ENCODE measurements at regions not wholly inside any gene's neighbourhood (a gene's known extent, or its start where the extent isn't known, plus 50 kb on each side); places are given as distances from the start of the nearest gene placed in this dataset.

- TF ChIP-seq L3MBTL2 (conservative IDR thresholded peaks at IDR 0.05): no peak
- TF ChIP-seq, protein P1, sequence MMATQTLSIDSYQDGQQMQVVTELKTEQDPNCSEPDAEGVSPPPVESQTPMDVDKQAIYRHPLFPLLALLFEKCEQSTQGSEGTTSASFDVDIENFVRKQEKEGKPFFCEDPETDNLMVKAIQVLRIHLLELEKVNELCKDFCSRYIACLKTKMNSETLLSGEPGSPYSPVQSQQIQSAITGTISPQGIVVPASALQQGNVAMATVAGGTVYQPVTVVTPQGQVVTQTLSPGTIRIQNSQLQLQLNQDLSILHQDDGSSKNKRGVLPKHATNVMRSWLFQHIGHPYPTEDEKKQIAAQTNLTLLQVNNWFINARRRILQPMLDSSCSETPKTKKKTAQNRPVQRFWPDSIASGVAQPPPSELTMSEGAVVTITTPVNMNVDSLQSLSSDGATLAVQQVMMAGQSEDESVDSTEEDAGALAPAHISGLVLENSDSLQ (IDR thresholded peaks at IDR 0.05): no peak
- no peak for TF ChIP-seq SUZ12 (IDR thresholded peaks at IDR 0.05)
- TF ChIP-seq FOXK2 (IDR thresholded peaks at IDR 0.05): no peak
- no peak for TF ChIP-seq ELF4 (IDR thresholded peaks at IDR 0.05)
- TF ChIP-seq ZNF384 (IDR thresholded peaks at IDR 0.05): no peak
- TF ChIP-seq FOXM1 (IDR thresholded peaks at IDR 0.05; ENCODE audit: borderline replicate concordance): no peak
These were observed 85.6 kb upstream of the HOXC13 start for GRCh38 chr12:53852992-53853391.

All from HEK293T (cell line).